Brain pericyte (primary cell): ENCODE measurements at regions not wholly inside any gene's neighbourhood (a gene's known extent, or its start where the extent isn't known, plus 50 kb on each side); places are given as distances from the start of the nearest gene placed in this dataset.
"Not testable (repeated sequence)": the region's sequence is repeated elsewhere in the genome, so short reads cannot be mapped to it uniquely, and the experiment has no call there.

Source experiments
- DNase-seq: peaks from one replicate; pipeline ENCODE4 v3.0.0-alpha.2; 2012; ENCODE audit warnings: low read depth, low spot score

DNA sequence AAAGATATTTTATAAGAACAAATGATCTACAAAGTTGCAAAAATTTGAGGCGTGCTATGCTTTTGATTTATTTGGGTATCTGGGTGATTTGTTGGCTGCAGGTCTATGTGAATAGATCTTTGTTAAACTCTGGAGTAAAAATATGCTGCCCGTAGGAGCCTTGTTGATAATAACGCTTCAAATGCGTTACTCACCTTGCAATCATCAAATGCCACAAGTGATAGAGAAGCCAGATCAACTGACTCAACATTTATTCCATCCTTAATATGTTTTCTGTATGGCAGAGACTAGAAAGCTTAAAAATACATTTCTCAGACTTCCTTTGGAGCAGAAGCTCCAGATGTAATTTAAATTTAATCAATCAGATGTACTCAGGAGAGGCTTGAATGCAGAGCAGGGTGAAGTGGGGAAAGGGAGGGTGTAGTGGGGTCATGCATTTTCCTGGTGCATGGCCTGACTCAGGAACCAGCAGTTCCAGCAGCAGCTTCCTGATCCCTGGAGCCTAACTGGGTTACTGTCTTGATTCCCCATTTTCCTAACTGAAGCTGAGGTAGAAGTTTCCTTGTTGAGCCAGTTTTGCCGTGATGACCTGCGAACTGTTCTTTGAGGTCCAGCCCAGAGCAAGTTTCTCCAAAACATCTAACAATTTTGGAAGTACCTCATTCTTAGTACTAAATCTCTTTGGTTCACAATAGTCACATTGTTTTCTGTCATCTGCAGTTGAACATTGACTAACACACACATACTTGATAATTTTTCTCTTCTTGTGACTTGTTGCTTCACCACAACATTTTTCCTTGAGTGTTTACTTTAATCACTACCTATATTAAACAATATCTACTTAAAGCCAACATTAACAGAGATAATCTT lies 284.7 kb upstream of the CWC22 start:
- DNase-seq = no peak

DNA sequence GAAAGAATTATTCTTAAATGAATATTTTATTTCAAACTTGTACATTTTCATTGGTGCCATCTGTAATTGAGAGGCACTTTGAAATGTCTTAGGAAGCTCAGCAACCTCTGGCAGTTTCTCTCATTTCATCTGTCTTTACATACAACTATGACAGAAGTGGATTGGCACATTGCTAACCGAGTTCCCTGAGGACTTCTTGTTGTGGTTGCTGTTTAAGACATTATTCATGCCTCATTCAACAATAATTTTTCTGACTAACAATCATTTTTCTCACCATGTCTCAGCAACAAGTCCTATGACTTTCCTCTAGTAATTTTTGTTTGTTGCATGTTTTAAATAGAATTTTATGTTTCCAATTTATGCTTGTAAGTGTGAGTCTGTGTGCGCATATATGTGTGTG lies 284.0 kb upstream of the CWC22 start:
- no peak for DNase-seq

DNA sequence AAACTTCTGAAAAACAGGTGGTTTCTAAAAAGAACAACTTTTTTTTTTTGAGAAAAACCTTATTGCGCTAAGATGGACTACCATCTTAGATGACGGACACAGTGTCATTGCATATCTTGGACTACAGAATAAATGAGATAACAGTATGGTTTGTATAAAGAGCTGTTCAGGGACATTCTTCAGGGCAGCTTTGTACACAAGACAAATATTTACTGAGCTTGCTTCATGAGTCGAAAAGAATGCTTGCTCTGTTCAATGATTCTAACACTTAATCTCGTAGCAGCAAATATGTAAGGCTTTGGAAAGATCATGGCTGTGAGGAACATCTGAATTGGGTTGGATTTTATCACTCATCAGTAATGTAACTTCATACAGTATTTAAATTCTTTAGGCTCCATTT lies 282.5 kb upstream of the CWC22 start:
- DNase-seq = no peak

DNA sequence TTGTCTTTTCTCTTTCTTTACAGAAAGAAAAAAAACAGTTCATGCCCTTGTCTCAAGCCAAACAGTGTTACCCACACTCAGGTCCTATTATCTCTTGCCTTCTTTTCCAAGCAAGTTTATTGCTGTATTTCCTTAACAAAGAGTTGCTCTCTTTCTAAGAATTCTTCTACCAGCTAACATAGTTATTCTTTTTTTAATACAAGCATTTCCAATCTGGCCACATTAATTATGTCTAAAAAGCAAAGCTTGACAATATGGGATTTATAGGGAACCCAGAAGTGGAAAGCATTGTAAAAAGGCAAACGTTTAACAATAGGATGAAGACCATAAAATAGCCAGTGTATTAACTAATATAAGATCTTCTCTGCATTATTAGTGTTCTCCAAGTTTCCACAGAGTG lies 272.5 kb upstream of the CWC22 start:
- DNase-seq = no peak

DNA sequence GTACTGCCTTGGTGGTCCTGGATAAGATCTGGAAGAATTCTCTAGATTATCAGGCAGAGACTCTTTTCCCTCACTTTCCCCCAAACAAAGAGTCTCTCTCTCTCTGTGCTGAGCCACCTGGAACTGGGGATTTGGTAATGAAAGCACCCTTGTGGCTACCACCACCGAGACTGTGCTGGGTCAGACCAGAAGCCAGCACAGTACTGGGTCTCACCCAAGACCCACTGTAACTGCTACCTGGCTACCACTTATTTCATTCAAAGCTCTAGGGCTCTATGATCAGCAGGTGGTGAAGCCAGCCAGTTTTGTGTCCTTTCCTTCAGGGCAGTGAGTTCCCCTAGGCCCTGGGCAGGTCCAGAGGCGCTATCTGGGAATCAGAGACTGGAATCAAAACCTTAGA lies 269.6 kb upstream of the CWC22 start:
- no peak for DNase-seq

DNA sequence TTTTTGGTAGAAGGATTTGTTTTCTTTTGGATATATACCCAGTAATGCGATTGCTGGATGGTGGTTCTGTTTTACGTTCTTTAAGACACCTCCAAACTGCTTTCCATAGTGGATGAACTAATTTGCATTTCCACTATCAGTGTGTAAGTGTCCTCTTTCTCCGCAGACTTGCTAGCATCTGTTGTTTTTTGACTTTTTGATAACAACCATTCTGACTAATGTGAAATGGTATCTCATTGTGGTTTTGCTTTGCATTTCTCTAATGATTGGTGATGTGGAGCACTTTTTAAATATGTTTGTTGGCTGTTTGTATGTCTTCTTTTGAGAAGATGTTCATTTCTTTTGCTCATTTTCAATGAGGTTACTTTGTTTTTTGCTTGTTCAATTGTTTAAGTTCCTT lies 260.9 kb upstream of the CWC22 start:
- DNase-seq = no peak

DNA sequence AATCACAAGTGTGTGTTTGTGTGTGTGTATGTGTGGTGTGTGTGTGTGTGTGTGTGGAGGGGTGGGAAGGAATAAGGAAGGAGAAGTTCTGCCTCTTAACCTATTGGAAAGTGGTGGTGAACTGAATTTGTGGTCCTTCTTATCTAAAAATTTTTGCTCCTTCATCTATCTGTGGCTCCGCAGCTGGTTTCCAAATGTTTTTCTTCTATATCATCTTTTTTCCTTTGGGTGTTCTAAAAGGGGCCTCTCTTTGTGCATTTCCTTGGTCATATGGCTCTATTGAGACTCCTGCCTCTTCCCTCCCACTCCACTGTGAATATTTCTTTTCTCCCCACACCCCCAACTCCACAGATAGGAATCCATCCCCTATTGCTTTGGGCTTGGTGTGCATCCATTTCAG lies 254.9 kb upstream of the CWC22 start:
- no peak for DNase-seq

DNA sequence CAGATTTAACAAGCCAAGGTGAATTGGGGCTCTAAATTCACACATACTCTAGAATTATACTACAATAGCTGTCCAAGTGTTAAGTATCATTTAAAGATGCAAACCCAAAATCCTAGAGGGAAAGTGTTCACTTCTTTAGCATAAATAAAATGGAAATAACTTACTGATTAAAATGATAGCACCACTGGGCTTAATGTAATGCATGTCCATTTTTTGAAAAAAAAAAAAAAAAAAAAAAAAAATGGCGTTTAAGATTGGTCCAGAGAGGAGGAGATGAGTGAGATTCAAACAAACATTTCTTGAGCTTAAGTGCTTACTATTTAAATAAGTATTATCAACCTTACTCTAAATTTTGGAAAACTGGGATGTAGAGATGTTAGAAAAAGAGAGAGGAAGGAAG lies 251.5 kb upstream of the CWC22 start:
- no peak for DNase-seq

DNA sequence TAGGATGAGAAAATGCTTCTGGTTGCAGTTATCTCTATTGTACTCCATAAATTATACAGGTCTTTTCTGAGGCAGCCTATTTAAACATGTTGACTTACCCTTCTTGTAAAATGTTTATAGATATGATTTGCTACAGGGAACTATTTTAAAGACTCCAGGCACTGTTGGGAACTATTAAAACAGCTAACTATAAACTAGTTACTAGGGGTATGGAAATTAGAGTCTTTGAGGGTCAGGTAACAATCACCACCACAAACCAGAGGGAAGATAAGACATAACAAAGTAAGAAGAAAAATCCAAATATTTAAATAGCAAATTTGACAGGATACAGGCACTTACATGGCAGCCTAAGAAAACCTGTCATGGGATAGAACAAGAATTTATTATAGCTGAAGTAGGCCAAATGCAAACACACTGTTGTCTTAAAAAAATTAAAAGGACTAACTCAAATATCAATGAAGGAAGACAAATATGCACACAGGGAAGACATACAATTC lies 251.0 kb upstream of the CWC22 start:
- DNase-seq = no peak

DNA sequence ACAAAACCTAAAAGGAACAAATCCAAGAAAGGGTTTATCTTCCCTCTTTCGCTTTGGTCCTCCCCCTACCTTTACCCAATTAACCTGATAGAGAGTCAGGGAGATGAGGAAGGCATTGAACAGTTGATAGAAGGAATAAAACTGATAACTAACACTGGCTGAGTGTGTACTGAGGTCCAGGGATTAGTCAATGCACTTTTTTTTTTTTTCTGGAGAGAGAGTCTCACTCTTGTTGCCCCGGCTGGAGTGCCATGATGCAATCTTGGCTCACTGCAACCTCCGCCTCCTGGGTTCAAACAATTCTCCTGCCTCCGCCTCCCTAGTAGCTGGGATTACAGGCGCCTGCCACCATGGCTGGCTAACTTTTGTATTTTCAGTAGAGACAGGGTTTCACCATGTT lies 250.2 kb upstream of the CWC22 start:
- no peak for DNase-seq

DNA sequence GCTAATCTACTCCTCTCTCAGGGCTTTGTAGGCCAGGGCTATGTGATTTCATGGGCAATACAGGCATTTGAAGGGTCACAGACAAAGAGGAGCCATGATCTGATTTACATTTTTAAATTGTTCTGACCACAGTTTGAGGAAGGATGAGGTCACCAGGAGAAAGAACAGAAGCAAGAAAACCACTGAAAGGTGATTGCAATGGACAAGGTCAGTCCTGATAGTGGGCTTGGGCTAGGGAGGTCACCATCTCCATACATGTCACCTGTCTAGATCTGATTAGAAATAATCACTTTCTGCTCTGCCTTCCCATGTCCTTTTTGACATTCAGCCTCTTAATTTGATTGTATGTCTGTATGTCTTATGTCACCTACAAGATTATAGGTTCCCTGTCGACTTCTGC lies 248.9 kb upstream of the CWC22 start:
- DNase-seq = no peak

DNA sequence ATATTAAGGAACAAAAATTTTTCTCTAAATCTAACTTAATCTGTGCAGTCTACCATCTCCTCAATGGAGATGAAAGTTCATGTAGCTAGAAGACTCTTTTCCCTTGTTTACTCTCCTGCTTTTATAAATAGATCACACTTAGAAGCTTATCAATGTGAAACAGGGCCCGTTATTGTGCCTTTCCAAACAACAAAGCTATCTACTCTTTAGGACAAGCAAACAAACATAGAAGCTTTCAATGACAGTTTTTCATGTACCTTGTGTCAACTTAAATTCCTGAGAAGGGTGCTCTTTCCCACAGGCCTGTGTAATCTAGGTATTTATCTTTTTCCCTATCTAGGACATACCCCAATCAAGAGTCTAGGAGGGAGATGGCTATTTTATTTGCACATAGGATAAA lies 247.8 kb upstream of the CWC22 start:
- no peak for DNase-seq

DNA sequence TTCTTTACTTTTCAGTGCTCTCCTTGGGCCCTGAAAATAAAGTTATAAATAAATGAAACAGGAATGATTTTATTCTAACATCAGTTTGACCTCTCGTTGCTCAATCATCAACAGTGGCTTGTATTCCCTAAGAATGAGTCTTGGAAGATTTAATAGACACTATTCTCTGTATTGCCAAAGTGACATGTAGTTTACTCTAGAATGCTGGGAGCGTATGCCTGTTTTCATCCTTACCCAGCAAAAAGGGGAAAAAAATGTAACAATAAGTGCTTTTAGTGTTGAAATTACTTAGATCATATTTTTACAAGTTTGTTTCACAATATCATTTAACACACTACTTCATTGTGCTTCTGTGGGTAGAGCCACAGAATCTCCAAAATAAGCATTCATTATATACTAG lies 240.6 kb upstream of the CWC22 start:
- DNase-seq = no peak

DNA sequence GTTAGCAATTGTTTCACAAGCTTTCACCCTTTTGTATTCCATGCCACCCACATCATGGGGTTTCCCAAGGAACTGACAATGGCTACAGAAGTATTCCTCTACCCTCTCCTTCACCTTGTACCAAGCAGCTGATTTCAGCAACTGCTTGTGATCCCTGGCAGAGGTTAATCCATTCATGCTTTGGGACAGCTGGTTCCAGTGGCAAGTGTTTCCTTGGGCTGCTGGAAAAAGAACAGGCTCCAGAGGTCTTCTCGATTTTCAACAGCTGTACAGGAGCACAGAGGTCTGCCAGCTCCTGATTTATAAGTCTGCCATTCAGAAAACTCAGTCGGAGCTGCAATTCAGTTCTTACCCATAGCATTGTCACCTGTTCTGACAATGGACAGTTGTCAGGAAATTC lies 239.2 kb upstream of the CWC22 start:
- DNase-seq = no peak

DNA sequence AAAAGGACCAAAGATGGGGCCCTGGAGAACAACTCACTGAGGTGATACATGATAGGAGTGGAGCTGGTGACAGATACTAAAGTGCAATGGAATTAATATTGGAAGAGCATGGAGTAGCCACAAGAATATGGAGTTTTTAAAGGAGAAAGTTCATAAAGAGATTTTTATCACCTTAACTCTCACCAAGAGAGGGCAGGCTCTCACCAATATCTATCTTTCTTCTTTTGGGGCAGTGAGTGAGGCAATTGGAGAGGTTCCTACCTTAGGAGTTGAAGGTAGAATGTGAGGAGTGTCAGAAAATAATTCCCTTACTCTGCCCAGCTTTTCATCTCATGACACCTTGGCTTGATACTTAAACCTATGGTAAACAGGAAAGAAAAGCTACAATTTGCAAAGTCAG lies 233.7 kb upstream of the CWC22 start:
- no peak for DNase-seq

DNA sequence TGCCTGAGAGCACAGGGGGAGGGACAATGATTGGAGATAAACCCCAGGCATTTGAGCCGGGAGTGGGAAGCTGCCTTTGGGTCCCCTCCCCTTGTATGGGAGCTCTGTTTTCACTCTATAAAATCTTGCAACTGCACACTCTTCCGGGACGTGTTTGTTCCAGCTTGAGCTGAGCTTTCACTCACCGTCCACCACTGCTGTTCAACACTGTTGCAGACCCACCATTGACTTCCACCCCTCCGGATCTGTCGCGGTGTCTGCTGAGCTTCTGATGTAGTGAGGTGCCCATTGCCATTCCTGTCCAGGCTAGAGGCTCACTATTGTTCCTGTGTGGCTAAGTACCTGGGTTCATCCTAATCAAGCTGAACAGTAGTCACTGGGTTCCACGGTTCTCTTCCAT lies 231.6 kb upstream of the CWC22 start:
- no peak for DNase-seq

DNA sequence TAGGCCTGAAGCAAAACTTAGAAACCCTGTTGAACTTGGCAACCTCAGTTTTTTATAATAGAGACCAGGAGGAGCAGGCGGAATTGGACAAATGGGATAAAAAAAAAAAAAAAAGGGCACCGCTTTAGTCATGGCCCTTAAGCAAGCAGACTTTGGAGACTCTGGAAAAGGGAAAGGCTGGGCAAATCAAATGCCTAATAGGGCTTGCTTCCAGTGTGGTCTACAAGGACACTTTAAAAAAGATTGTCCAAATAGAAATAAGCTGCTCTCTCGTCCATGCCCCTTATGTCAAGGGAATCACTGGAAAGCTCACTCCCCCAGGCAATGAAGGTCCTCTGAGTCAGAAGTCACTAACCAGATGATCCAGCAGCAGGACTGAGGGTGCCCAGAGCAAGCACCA lies 229.0 kb upstream of the CWC22 start:
- not testable (repeated sequence) for DNase-seq

DNA sequence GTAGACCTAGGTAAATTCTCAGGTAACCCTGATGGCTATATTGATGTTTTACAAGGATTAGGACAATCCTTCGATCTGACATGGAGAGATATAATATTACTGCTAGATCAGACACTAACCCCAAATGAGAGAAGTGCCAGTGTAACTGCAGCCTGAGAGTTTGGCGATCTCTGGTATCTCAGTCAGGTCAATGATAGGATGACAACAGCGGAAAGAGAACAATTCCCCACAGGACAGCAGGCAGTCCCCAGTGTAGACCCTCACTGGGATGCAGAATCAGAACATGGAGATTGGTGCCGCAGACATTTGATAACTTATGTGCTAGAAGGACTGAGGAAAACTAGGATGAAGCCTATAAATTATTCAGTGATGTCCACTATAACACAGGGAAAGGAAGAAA lies 228.4 kb upstream of the CWC22 start:
- not testable (repeated sequence) for DNase-seq

DNA sequence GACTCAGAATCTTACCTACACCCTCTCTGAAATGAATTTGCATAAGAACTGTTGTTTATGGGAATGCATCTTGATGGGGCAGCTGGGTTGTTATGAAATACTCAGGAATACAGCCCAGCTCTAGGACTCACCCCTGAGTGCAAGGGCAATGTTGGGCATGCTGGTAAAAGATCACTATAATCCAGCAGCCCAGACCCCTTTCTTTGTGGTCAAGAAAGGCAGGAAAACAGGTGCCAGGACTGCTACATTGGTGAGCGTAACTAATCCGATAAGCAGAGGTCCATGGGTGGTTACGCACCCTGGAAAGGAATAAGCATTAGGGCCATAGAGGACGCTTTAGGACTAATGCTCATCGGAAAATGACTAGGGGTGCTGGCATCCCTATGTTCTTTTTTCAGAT lies 227.9 kb upstream of the CWC22 start:
- not testable (repeated sequence) for DNase-seq

DNA sequence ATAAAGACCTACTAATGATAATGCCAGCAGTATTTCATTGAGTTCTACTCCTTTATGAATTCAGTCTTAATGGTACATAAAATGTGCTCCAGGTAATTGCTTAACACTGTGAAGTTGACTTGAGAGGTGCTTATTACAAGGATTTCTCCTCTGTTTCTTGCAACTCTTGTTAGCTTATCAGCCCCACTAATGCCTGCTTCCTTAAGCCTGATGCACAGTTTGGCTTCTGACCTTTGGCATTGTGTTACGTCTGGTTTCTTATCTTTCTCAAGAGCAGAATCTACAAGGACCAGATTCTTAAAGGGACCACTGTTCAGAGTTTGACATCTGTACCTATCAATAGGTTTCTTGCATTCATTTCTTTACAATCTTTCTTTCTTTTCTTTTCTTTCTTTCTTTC lies 223.9 kb upstream of the CWC22 start:
- no peak for DNase-seq

DNA sequence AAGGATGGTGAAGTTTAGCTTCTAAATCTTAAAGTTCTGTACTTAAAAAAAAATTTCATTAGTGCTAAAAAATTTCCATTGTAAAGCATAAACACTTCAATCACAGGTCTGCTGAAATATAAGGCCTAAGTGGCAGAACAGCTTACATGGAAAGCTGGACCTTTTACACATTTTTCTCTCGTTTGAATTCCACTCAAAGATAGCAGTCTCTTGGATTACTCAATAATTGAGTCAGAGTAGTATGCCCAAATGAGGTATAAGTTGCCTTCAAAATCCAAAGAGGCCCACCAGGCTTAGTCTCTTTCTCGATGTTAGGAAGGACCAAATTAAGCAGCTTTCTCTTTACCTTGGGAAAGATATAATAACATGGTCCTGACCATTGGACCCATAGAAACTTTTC lies 220.4 kb upstream of the CWC22 start:
- DNase-seq = no peak

DNA sequence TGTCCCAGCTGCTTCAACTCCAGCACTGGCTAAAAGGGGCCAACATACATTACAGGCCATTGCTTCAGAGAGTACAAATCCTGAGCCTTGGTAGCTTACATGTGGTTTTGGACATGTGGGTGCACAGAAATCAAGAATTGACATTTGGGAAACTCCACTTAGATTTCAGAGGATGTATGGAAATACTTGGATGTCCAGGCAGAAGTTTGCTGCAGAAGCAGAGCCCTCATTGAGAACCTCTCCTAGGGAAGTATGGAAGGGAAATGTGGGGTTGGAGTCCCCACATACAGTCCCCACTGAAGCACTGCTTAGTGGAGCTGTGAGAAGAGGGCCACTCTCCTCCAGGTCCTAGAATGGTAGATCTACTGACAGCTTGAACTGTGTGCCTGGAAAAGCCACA lies 218.0 kb upstream of the CWC22 start:
- no peak for DNase-seq

DNA sequence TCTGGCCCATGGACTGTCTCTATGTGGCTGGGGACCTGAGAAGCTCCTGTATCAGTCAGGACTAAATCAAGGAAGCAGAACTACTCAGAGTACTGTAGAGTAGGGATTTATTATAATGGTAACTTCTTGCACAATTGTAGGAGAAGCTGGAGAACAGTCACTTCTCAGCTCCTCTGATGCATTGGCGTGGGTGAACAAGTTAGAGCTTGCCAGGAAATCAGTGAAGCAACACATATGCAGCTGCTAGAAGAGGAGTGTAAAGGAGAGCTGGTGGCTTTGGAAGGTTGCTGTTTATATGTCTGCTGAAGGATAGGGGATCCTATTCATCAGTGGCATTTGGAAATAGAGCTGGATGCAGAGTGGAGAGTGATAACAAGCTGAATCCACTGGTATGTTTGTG lies 215.5 kb upstream of the CWC22 start:
- DNase-seq = no peak

DNA sequence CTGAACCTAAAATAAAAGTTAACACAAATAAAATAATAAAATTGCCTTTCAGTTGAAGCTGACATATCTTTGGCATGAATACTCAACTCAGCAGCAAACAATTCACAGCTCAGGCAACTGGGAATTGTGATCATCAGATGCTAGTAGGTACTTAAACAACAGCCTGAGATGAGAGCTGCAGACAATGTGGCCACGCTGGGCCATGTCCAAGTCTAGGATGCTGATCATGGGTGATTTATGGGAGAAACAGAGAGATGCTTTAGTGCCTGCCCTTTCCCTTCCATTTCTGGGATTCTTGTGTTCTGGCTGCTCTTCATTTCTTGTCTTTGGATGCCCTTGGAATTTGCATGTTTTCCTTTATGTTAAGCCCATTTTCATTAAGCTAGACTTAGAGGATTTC lies 212.4 kb upstream of the CWC22 start:
- DNase-seq = no peak
